ENCODE measurements at regions not wholly inside any gene's neighbourhood (a gene's known extent, or its start where the extent isn't known, plus 50 kb on each side); places are given as distances from the start of the nearest gene placed in this dataset.

DNA sequence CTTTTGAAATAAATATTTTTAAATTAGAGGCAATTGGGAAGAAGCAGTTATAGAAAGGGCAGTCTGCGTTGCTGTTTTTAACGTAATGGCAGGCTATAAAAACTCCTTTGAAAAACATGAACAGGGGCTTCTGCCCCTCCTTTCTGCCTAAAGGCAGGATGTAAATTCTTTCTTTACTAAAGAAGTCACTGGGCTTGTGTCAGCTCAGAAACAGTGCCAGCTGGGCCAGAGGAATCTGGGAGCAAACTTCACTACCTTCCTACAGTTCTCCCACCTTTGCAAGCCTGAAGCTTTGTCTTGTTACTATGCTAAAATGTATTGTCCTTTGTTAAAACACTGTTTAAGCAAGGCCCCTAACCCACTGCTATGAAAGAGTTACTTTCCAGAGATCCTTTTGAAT, 1664.8 kb downstream of the RPA4 start:
- no peak for TF ChIP-seq POLR2A (IDR thresholded peaks at IDR 0.05)
- TF ChIP-seq, protein P1, sequence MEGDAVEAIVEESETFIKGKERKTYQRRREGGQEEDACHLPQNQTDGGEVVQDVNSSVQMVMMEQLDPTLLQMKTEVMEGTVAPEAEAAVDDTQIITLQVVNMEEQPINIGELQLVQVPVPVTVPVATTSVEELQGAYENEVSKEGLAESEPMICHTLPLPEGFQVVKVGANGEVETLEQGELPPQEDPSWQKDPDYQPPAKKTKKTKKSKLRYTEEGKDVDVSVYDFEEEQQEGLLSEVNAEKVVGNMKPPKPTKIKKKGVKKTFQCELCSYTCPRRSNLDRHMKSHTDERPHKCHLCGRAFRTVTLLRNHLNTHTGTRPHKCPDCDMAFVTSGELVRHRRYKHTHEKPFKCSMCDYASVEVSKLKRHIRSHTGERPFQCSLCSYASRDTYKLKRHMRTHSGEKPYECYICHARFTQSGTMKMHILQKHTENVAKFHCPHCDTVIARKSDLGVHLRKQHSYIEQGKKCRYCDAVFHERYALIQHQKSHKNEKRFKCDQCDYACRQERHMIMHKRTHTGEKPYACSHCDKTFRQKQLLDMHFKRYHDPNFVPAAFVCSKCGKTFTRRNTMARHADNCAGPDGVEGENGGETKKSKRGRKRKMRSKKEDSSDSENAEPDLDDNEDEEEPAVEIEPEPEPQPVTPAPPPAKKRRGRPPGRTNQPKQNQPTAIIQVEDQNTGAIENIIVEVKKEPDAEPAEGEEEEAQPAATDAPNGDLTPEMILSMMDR (IDR thresholded peaks at IDR 0.05), result no peak
